BLaER1 treated with 17β-estradiol and CSF1 and Interleukin-3, amounts not matched to agents 10 nM and 100 nM (cell line): ENCODE measurements at regions not wholly inside any gene's neighbourhood (a gene's known extent, or its start where the extent isn't known, plus 50 kb on each side); places are given as distances from the start of the nearest gene placed in this dataset.

Experiments
- H3K27ac ChIP-seq, 11 experiments: shearing (Covaris generic); formaldehyde crosslinking; 2 replicates each; pipeline ENCODE4 v1.8.1; 2022
- H3K27me3 ChIP-seq, 11 experiments: shearing (Covaris generic); formaldehyde crosslinking; 2 replicates each; pipeline ENCODE4 v1.8.1; 2022
- H3K36me3 ChIP-seq, 11 experiments: shearing (Covaris generic); formaldehyde crosslinking; 2 replicates each; pipeline ENCODE4 v1.8.1; 2022
- H3K4me1 ChIP-seq, 10 experiments: shearing (Covaris generic); formaldehyde crosslinking; 2 replicates each; pipeline ENCODE4 v1.8.1; 2022
- H3K4me2 ChIP-seq, 11 experiments: shearing (Covaris generic); formaldehyde crosslinking; 2 replicates each; pipeline ENCODE4 v1.8.1; 2022
- H3K4me3 ChIP-seq, 10 experiments: shearing (Covaris generic); formaldehyde crosslinking; 2 replicates each; pipeline ENCODE4 v1.8.1; 2022
- H3K9ac ChIP-seq, 11 experiments: shearing (Covaris generic); formaldehyde crosslinking; 2 replicates each; pipeline ENCODE4 v1.8.1; 2022
- H3K9me3 ChIP-seq, 11 experiments: shearing (Covaris generic); formaldehyde crosslinking; replicated peaks in 1 of 11; 2 replicates each; pipeline ENCODE4 v1.8.1; 2022
- H4K20me1 ChIP-seq, 11 experiments: shearing (Covaris generic); formaldehyde crosslinking; 2 replicates each; pipeline ENCODE4 v1.8.1; 2022
- Cebpa-rat ChIP-seq, 11 experiments: shearing (Covaris generic); IDR thresholded peaks; 2 replicates each; pipeline ENCODE4 v1.8.1; 2022

DNA sequence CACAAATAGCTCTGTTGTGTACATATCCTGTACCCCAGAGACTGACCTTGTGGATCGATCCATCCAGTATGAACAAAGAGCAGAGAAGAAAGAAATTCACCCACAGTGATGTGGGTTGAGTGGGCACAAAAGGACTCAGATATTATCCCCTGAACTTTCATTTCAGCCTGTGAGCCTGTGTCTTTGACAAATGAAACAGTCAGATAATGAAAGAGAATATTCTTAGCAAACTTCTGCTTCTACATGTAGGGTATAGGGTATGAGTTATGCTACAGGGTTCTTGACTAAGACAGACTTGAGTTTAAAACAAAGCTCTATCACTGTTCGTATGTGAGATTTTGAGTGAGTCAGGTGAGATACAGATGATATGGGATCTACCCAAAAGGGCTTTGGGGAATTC lies 359.7 kb downstream of the MAFB start:
- Histone ChIP-seq H4K20me1 (no peaks in the 10 kb centered on the region), H3K27ac (peak overlapping the region in 6 of 11 experiments; percentile 7 to 92 (median 84); a peak in 9 of 22 replicates)

DNA sequence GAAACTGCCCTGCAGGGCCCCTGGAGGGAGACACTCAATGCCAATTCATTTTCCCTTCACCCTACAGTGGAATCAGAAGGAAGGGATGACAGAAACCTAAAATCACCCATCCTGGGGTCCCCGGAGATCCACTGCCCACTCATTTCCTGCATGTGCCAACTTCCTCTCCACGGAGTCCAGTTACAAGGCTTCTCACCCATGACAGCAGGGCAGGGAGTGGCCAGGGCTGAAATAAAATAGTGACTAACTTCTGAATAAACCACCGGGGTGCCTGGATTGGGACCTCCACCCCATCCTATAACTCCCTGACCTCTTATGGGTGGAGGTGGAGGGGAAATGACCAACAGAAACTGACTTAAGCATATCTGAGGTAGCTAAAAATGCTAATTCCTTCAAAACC lies 362.3 kb downstream of the MAFB start:
- peaks cover 7 to 98% (median 53%) of the 10 kb centered on the region in 10 experiments for H3K4me1 ChIP-seq
- peak overlapping the region in 1 of 10 experiments; percentile 10; a peak in 1 of 20 replicates for H3K4me3 ChIP-seq
- no peaks in the 10 kb centered on the region for H4K20me1 ChIP-seq
- no peaks in the 10 kb centered on the region for H3K9me3 ChIP-seq
- no peaks in the 10 kb centered on the region for H3K36me3 ChIP-seq
- H3K9ac ChIP-seq, result peak overlapping the region in 6 of 11 experiments; percentile 20 to 73 (median 64); a peak in 9 of 22 replicates
- peak overlapping the region; percentile 41 to 85 (median 73) for H3K4me2 ChIP-seq
- H3K27ac ChIP-seq, result peak overlapping the region; percentile 53 to 92 (median 72); a peak in 21 of 22 replicates
- TF ChIP-seq Cebpa-rat (IDR thresholded peaks at IDR 0.05), result peak in 1 of 11 experiments; percentile 46; a peak in 2 of 22 replicates
- H3K27me3 ChIP-seq, result no peaks in the 10 kb centered on the region

More for the DNA sequence above, 359.7 kb downstream of the MAFB start:
- Histone ChIP-seq H3K4me3 (no peak overlapping the region), H3K4me2 (peak overlapping the region in 4 of 11 experiments; percentile 71 to 85 (median 78); a peak in 7 of 22 replicates), H3K4me1 (peaks cover 7 to 94% (median 34%) of the 10 kb centered on the region in 10 experiments), H3K27me3 (no peaks in the 10 kb centered on the region), H3K36me3 (no peaks in the 10 kb centered on the region), H3K9ac (peak overlapping the region in 3 of 11 experiments; percentile 18 to 23 (median 18); a peak in 2 of 22 replicates), H3K9me3 (no peaks in the 10 kb centered on the region)
- TF ChIP-seq Cebpa-rat (IDR thresholded peaks at IDR 0.05), result no peak

DNA sequence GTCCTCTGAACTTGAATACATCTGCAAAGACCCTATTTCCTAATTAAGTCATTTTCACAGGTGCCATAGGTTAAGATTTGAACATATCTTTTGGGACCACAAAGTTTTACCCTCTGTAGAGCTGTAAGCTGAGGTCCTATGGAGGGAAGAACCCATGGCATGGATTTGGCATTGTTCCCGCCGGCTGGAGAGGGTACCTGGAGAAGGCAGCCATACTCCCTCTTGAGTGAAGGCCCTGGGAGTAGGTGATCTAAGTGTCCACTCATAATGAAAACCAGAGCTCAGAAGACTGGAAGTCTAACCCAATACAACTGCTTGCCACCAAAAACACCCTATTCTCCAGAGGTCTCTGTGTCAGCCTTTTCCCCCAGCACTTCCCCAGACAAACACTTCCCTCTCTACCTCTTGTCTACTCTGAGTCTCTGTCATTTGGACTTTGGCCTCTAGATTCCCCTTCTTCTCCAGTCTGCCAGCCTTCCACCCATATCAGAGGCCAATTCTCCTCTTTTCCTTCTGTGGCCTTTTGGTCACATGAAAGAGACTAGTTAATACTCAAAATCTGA lies 363.9 kb downstream of the MAFB start:
- Histone ChIP-seq H4K20me1 (no peaks in the 10 kb centered on the region), H3K9me3 (no peaks in the 10 kb centered on the region), H3K4me3 (no peak overlapping the region), H3K9ac (peak overlapping the region in 4 of 11 experiments; percentile 52 to 73 (median 62); a peak in 7 of 22 replicates), H3K4me1 (peaks cover 7 to 100% (median 53%) of the 10 kb centered on the region in 10 experiments), H3K36me3 (no peaks in the 10 kb centered on the region), H3K27me3 (no peaks in the 10 kb centered on the region), H3K27ac (peak overlapping the region; percentile 11 to 92 (median 72); a peak in 19 of 22 replicates), H3K4me2 (peak overlapping the region in 10 of 11 experiments; percentile 2 to 85 (median 74); a peak in 18 of 22 replicates)
- no peak for TF ChIP-seq Cebpa-rat (IDR thresholded peaks at IDR 0.05)

DNA sequence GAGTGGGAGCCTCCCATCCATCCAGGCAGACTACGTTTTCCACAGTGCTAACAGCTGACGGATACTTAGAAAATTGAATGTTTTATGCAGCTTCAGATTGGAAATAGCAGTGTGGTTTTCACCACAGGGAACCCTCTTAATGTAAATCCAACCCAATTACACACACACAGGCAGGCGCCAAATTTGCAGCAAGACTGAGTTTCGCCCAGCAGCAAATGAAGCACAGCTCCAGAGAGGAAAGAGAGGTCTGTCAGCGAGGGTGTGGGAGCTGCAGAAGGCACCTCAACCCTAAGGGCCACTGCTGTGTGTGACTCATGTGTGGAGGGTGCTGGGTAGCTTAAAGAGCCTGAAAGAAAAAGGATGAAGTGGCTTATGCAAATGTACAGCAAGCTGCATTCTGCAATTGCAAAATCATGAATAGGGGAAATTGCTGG lies 365.7 kb downstream of the MAFB start:
- Histone ChIP-seq H3K27me3 (no peaks in the 10 kb centered on the region), H3K4me3 (no peak overlapping the region), H3K4me1 (peaks cover 7 to 87% (median 53%) of the 10 kb centered on the region in 10 experiments), H3K9me3 (peaks cover 0 to 10% (median 0%) of the 10 kb centered on the region in 11 experiments; a peak in 3 of 22 replicates), H3K9ac (peak overlapping the region in 5 of 11 experiments; percentile 17 to 71 (median 63); a peak in 9 of 22 replicates), H4K20me1 (no peaks in the 10 kb centered on the region), H3K27ac (peak overlapping the region in 7 of 11 experiments; percentile 7 to 92 (median 83); a peak in 10 of 22 replicates), H3K36me3 (no peaks in the 10 kb centered on the region), H3K4me2 (peak overlapping the region in 7 of 11 experiments; percentile 1 to 85 (median 71); a peak in 14 of 22 replicates)
- TF ChIP-seq Cebpa-rat (IDR thresholded peaks at IDR 0.05), result peak in 4 of 11 experiments; percentile 11 to 58 (median 44); a peak in 4 of 22 replicates

DNA sequence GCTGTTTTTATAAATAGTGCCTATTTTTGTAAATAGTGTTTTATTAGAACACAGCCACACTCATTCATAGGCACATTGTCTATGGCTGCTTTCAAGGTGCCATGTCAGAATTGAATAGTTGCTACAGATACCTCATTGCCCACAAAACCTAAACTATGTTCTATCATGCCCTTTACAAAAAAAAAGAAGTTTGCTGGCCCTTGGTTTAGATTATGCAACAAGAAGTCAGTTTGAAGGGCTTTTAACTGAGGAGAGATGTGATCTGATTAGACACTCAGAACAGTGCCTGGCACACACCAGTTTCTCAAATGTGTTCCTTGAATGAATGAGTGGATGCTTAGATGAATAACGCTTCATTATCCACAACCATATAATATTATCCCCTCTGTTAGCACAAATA lies 366.1 kb downstream of the MAFB start:
- Histone ChIP-seq H4K20me1 (no peaks in the 10 kb centered on the region), H3K36me3 (no peaks in the 10 kb centered on the region), H3K9me3 (peaks cover 0 to 10% (median 0%) of the 10 kb centered on the region in 11 experiments; a peak in 3 of 22 replicates), H3K4me1 (peaks cover 7 to 87% (median 51%) of the 10 kb centered on the region in 10 experiments), H3K27ac (peak overlapping the region in 7 of 11 experiments; percentile 7 to 92 (median 83); a peak in 10 of 22 replicates), H3K27me3 (no peaks in the 10 kb centered on the region), H3K4me2 (peak overlapping the region in 6 of 11 experiments; percentile 46 to 85 (median 74); a peak in 13 of 22 replicates), H3K9ac (peak overlapping the region in 5 of 11 experiments; percentile 17 to 71 (median 63); a peak in 9 of 22 replicates), H3K4me3 (no peak overlapping the region)
- no peak for TF ChIP-seq Cebpa-rat (IDR thresholded peaks at IDR 0.05)

DNA sequence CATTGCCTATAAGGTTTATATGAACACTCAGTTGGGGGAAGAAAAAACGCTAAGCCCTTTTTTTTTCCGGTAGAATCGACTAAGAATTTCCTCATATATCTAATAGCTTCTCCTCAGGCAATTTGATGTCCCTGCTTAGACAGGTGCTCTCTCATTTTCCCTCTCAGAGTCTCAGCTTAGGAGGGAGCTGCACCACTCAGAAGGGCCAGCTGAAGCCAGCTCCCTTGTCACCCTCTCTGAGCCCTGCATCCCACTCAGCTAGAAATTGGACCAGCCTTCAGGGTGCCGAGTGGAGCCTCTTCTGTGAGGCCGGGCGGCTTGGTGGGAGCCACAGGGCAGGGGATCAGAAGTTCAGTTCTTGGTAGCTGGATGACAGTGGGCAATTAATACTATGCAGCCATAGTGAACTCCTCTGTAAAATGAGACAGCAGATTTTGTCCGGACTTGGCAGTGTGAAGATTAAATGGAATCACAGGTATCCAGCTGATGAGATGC lies 368.5 kb downstream of the MAFB start:
- H3K27me3 ChIP-seq, result no peaks in the 10 kb centered on the region
- peaks cover 0 to 78% (median 28%) of the 10 kb centered on the region in 10 experiments; a peak in 15 of 20 replicates for H3K4me1 ChIP-seq
- TF ChIP-seq Cebpa-rat (IDR thresholded peaks at IDR 0.05), result no peak
- peak overlapping the region in 3 of 11 experiments; percentile 40 to 85 (median 77); a peak in 4 of 22 replicates for H3K4me2 ChIP-seq
- H3K4me3 ChIP-seq, result no peak overlapping the region
- H3K9me3 ChIP-seq, result peaks cover 0 to 10% (median 0%) of the 10 kb centered on the region in 11 experiments; a peak in 3 of 22 replicates
- no peaks in the 10 kb centered on the region for H4K20me1 ChIP-seq
- H3K9ac ChIP-seq, result peak overlapping the region in 1 of 11 experiments; percentile 22; a peak in 1 of 22 replicates
- H3K36me3 ChIP-seq, result no peaks in the 10 kb centered on the region
- H3K27ac ChIP-seq, result peak overlapping the region in 5 of 11 experiments; percentile 9 to 87 (median 67); a peak in 9 of 22 replicates

DNA sequence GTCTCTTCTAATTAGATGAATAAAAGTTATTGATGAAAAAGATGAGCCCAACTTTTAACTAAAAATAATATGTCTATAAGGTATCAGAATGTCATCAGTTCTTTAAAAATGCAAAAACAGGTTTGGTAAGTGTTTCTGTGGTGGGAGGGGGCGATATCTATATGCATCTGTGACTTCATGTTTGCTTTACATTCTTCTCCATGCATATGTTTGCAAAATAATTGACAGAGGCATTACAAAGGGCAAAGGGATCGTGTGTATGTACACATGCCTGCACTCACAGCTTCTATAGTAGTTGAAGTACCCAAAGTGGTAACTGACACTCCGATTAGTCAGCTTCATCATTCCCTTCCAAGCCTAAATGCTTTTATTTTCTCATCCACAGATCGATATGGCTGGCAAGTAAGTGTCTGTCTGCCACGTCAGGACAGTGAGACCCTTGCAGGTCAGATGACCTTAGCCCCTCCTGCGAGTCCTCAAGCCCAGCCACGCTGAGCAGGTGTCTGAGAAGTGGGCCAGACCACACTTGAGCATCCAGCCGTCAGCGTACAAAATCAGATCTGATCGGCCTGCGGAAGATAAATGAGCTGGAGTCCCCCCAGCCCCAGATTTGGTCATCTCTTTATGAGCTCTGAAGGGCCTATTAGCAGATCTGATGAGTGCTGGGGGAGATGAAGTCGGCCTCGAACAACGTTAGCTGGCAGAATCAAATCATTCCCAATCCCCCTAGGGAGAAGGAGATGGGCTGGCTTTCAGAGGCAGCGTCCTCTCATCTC lies 369.1 kb downstream of the MAFB start:
- Histone ChIP-seq H3K4me2 (peak overlapping the region in 2 of 11 experiments; percentile 8 to 85; a peak in 3 of 22 replicates), H4K20me1 (no peaks in the 10 kb centered on the region), H3K36me3 (no peaks in the 10 kb centered on the region), H3K9me3 (peaks cover 0 to 10% (median 0%) of the 10 kb centered on the region in 11 experiments; a peak in 3 of 22 replicates), H3K27ac (peak overlapping the region in 3 of 11 experiments; percentile 33 to 87 (median 85); a peak in 3 of 22 replicates), H3K27me3 (no peaks in the 10 kb centered on the region), H3K4me1 (peaks cover 0 to 72% (median 22%) of the 10 kb centered on the region in 10 experiments; a peak in 14 of 20 replicates), H3K9ac (no peak overlapping the region), H3K4me3 (no peak overlapping the region)
- TF ChIP-seq Cebpa-rat (IDR thresholded peaks at IDR 0.05), result no peak

DNA sequence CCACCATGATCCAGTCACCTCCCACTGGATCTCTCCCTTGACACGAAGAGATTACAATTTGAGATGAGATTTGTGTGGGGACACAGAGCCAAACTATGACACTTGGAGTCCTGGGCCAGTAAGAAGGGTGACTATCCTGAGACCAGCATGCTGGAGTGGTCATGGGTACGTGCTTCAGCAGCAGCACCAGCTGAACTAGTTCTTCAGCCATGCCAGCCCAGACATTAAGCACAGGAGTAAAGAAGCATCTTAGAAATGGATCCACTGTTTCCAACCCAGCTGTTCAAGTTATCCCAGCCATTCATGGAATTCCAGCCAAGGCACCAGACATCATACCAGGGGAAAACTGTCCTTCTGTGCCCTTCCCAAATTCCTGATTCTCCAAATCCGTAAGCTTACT lies 370.0 kb downstream of the MAFB start:
- Histone ChIP-seq H3K4me3 (no peak overlapping the region), H4K20me1 (no peaks in the 10 kb centered on the region), H3K4me1 (peaks cover 0 to 63% (median 18%) of the 10 kb centered on the region in 10 experiments; a peak in 12 of 20 replicates), H3K27me3 (no peaks in the 10 kb centered on the region), H3K4me2 (no peak overlapping the region), H3K36me3 (no peaks in the 10 kb centered on the region), H3K9ac (no peak overlapping the region), H3K9me3 (peaks cover 0 to 10% (median 0%) of the 10 kb centered on the region in 11 experiments; a peak in 3 of 22 replicates), H3K27ac (no peak overlapping the region)
- TF ChIP-seq Cebpa-rat (IDR thresholded peaks at IDR 0.05), result no peak
